Lung (tissue), 11 donors: ENCODE measurements at regions not wholly inside any gene's neighbourhood (a gene's known extent, or its start where the extent isn't known, plus 50 kb on each side); places are given as distances from the start of the nearest gene placed in this dataset.

Experiments
- ATAC-seq: fragments of 200-7000 bp; cut with Tn5 transposase; one replicate; pipeline ENCODE4 v1.9.1; 2020; ENCODE audit warnings: moderate number of reproducible peaks; ENCODE audit not compliant: insufficient read depth, low FRiP score
- DNase-seq, 3 donors: peaks; one replicate each; pipeline ENCODE4 v3.0.0-alpha.2; 2013 to 2017
- H3K27ac ChIP-seq, 2 donors: one replicate each; pipeline ENCODE4 v1.5.1; 2013; ENCODE audit warnings: mild to moderate bottlenecking in 2 of 2, moderate library complexity in 2 of 2, control low read depth in 1 of 2, inconsistent platforms in 1 of 2, low read depth in 1 of 2, low read length in 1 of 2
- H3K27me3 ChIP-seq, 3 donors: one replicate each; pipeline ENCODE4 v1.5.1; 2013; ENCODE audit warnings: low read length in 2 of 3; ENCODE audit not compliant: control insufficient read depth in 3 of 3, insufficient read depth in 3 of 3
- H3K36me3 ChIP-seq, 4 donors: one replicate each; pipeline ENCODE4 v1.5.1; 2013; ENCODE audit warnings: low read length in 4 of 4, mild to moderate bottlenecking in 1 of 4, moderate library complexity in 1 of 4; ENCODE audit not compliant: control insufficient read depth in 4 of 4, insufficient read depth in 4 of 4
- H3K4me1 ChIP-seq, 5 donors: one replicate each; pipeline ENCODE4 v1.5.1; 2013; ENCODE audit warnings: low read length in 5 of 5, mild to moderate bottlenecking in 2 of 5, moderate library complexity in 1 of 5; ENCODE audit not compliant: control insufficient read depth in 5 of 5, insufficient read depth in 5 of 5
- H3K4me3 ChIP-seq: one replicate; pipeline ENCODE4 v1.5.1; 2013; ENCODE audit warnings: mild to moderate bottlenecking, control low read depth, moderate library complexity
- H3K9ac ChIP-seq, 2 donors: one replicate each; pipeline ENCODE4 v1.5.1; 2013; ENCODE audit warnings: low read length in 2 of 2, control low read depth in 1 of 2; ENCODE audit not compliant: insufficient read depth in 1 of 2
- H3K9me3 ChIP-seq, 4 donors: one replicate each; pipeline ENCODE4 v1.5.1; 2013; ENCODE audit warnings: low read length in 3 of 4, mild to moderate bottlenecking in 1 of 4, moderate library complexity in 1 of 4; ENCODE audit not compliant: control insufficient read depth in 4 of 4, insufficient read depth in 3 of 4
- CTCF ChIP-seq: IDR thresholded peaks from 2 replicates; pipeline ENCODE4 v1.5.1; 2012; ENCODE audit warnings: mild to moderate bottlenecking; ENCODE audit errors: control extremely low read depth, extremely low read depth
- WGBS, 2 donors: extraction: QIAGEN DNeasy Blood & Tissue Kit; methylation state at CpG; one replicate each; pipeline ENCODE4 v1.1.7; 2013; 5-methylcytosine and 5-hydroxymethylcytosine counted together
- donor health status: control.
- donor health status: control.
- donor health status: Bipolar disorder and iron deficiency.
- donor health status: healthy.
- donor health status: DM: yes; HTN: yes; CAD: no.

GRCh38 chr2:239864247-239865058 is 160.7 kb downstream of the NDUFA10 start:
- Histone ChIP-seq H3K9me3 (peaks cover 0 to 7% (median 2%) of the 10 kb centered on the region in 4 donors), H3K4me3 (no peak overlapping the region), H3K4me1 (peaks cover 0 to 12% (median 0%) of the 10 kb centered on the region in 5 donors), H3K36me3 (peaks cover 0 to 4% (median 0%) of the 10 kb centered on the region in 4 donors), H3K27me3 (peaks cover 0 to 8% (median 0%) of the 10 kb centered on the region in 3 donors), H3K9ac (no peak overlapping the region), H3K27ac (no peak overlapping the region)
- DNase-seq (no peak), ATAC-seq (no peak)
- 95 to 97% methylated on average over 26 of the region's 26 CpGs for WGBS, 2 donors
- no peak for TF ChIP-seq CTCF

GRCh38 chr2:239862613-239863012 is 162.5 kb downstream of the NDUFA10 start:
- peaks cover 0 to 12% (median 0%) of the 10 kb centered on the region in 5 donors for H3K4me1 ChIP-seq
- H3K9me3 ChIP-seq, result peaks cover 0 to 7% (median 0%) of the 10 kb centered on the region in 4 donors
- H3K36me3 ChIP-seq, result peaks cover 0 to 4% (median 0%) of the 10 kb centered on the region in 4 donors
- H3K27ac ChIP-seq, result no peak overlapping the region
- H3K27me3 ChIP-seq, result peaks cover 0 to 10% (median 0%) of the 10 kb centered on the region in 3 donors
- H3K9ac ChIP-seq, result no peak overlapping the region
- DNase-seq (no peak), ATAC-seq (no peak)
- H3K4me3 ChIP-seq, result no peak overlapping the region
- 81 to 84% methylated on average over 7 of the region's 7 CpGs for WGBS, 2 donors
- TF ChIP-seq CTCF, result no peak

- H3K27ac ChIP-seq, result no peak overlapping the region
- ATAC-seq (no peak), DNase-seq (peak in 2 of 3 donors; percentile 42 to 69)
- 6 to 19% methylated on average over 5 of the region's 5 CpGs for WGBS, 2 donors
- H3K9me3 ChIP-seq, result peaks cover 0 to 2% (median 0%) of the 10 kb centered on the region in 4 donors
- H3K9ac ChIP-seq, result no peak overlapping the region
- peaks cover 0 to 4% (median 0%) of the 10 kb centered on the region in 5 donors for H3K4me1 ChIP-seq
- H3K4me3 ChIP-seq, result no peak overlapping the region
- no peaks in the 10 kb centered on the region for H3K36me3 ChIP-seq
- no peak for TF ChIP-seq CTCF
- peaks cover 0 to 10% (median 0%) of the 10 kb centered on the region in 3 donors for H3K27me3 ChIP-seq
Measured at GRCh38 chr2:239858179-239858578, 167.0 kb downstream of the NDUFA10 start.
